ENCODE measurements at regions not wholly inside any gene's neighbourhood (a gene's known extent, or its start where the extent isn't known, plus 50 kb on each side); places are given as distances from the start of the nearest gene placed in this dataset.

DNA sequence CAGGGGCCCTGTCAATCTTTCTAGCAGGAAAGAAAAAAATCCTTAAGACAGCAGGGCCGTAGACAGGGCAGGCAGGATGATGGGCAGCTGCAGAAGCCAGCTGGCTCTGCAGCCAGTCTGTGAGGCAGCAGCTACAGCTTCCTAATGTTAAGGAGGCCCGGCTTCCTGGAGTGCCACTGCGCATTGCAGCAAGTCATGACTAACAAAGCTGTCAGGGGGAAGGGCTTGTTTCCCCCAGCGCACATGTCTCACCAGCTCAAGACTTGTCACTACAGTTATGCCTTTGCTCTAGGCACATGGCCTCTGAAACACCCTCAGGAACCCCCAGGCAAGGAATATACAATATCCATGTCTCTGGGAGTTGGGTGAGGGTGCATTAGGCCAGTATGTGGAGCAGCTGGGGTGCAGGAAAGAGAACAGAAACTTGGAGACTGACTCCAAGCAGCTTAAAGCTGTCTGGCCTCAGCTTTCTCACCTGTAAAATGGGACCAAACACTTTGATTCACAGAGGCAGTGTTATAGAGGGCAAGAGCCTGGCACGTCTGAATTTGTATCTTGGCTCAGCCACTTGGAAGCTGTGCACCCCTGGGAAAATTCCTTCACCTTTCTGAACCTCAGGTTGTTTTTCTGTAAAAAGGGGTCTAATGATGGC, 220.0 kb downstream of the HAPSTR1 start:
- TF ChIP-seq CTCF (IDR thresholded peaks at IDR 0.05; ENCODE audit: insufficient read depth, low read length, poor library complexity, severe bottlenecking) (no peak), EZH2phosphoT487 (conservative IDR thresholded peaks at IDR 0.05; ENCODE audit: low read length) (no peak)
